K562 (cell line): ENCODE measurements at regions not wholly inside any gene's neighbourhood (a gene's known extent, or its start where the extent isn't known, plus 50 kb on each side); places are given as distances from the start of the nearest gene placed in this dataset.

ENCODE experiments used
- ATAC-seq: fragments of 200-7000 bp; cut with Tn5 transposase; 3 replicates; pipeline ENCODE4 v1.9.1; 2020; ENCODE audit warnings: moderate library complexity
- BruUV-seq: library from RNA; stranded (reverse); fragments of 400-500 nt; replicated peaks from 2 replicates; lab custom pipeline; 2021; lab: Mats Ljungman, UMichigan
- CTCF ChIA-PET: fragments of 300-600 bp; formaldehyde crosslinking; extraction: SDS; loops from one replicate; lab custom pipeline; 2021; ENCODE audit warnings: low intra/inter-chr PET ratio; lab: Yijun Ruan, JAX
- POLR2A ChIA-PET: fragments of 300-600, 350-650 bp; sonication (Branson Sonifier 250); formaldehyde crosslinking; extraction: SDS; loops from one replicate; lab custom pipeline; 2021; ENCODE audit warnings: antibody characterized with exemption, inconsistent platforms; lab: Yijun Ruan, JAX
- DNase-seq, 4 experiments: peaks; one replicate each; pipeline versions ENCODE4 v3.0.0 to v3.0.0-alpha.2; 2011 to 2018; ENCODE audit warnings: low spot score in 3 of 4, mixed read lengths in 3 of 4; ENCODE audit errors: extremely low read depth in 1 of 4
- FAIRE-seq: peaks from 2 replicates; lab custom pipeline; 2011; peaks lifted over from hg19 to GRCh38; lab: Jason Lieb, UNC
- H2AFZ ChIP-seq: 2 replicates; pipeline ENCODE4 v1.6.0; 2011; ENCODE audit warnings: low read depth, low read length, control low read depth, inconsistent platforms
- H3K27ac ChIP-seq: fragments of 200-600 bp; 3 replicates; pipeline ENCODE4 v1.8.0; 2011; ENCODE audit warnings: low read depth, mild to moderate bottlenecking, control low read depth, inconsistent platforms, low read length, moderate library complexity, mixed read lengths; ENCODE audit errors: extremely low read depth
- H3K27me3 ChIP-seq, 2 experiments: fragments of 300-600 bp in 1 of 2; 2 replicates in 1 of 2; 3 replicates in 1 of 2; pipeline versions ENCODE4 v1.6.0 to v1.8.0; 2011; ENCODE audit warnings: inconsistent platforms in 2 of 2, low read length in 2 of 2, mild to moderate bottlenecking in 1 of 2, mixed read lengths in 1 of 2, moderate library complexity in 1 of 2; ENCODE audit not compliant: control insufficient read depth in 2 of 2, insufficient read depth in 2 of 2
- H3K36me3 ChIP-seq: fragments of 300-600 bp; 3 replicates; pipeline ENCODE4 v1.8.0; 2011; ENCODE audit warnings: mild to moderate bottlenecking, low read length, inconsistent platforms; ENCODE audit not compliant: control insufficient read depth, insufficient read depth
- H3K4me1 ChIP-seq, 2 experiments: fragments of 200-600 bp in 1 of 2; replicated peaks in 1 of 2; 2 replicates in 1 of 2; 3 replicates in 1 of 2; pipeline versions ENCODE4 v1.5.1 to v1.8.0; 2011; ENCODE audit warnings: inconsistent platforms in 2 of 2, low read length in 2 of 2, mild to moderate bottlenecking in 1 of 2, mixed read lengths in 1 of 2, moderate library complexity in 1 of 2; ENCODE audit not compliant: control insufficient read depth in 2 of 2, insufficient read depth in 2 of 2
- H3K4me2 ChIP-seq: 2 replicates; pipeline ENCODE4 v1.6.1; 2011; ENCODE audit warnings: low read length, control low read depth, inconsistent platforms, mixed read lengths; ENCODE audit not compliant: insufficient read depth
- H3K4me3 ChIP-seq: fragments of 200-600 bp; sonication (generic), shearing (Covaris generic); 2 replicates; pipeline ENCODE4 v1.5.1; 2016; ENCODE audit warnings: control low read depth, inconsistent platforms
- H3K79me2 ChIP-seq: fragments of 200-600 bp; 3 replicates; pipeline ENCODE4 v1.8.0; 2011; ENCODE audit warnings: low read length, inconsistent platforms; ENCODE audit not compliant: control insufficient read depth, insufficient read depth
- H3K9ac ChIP-seq, 2 experiments: 2 replicates each; pipeline versions ENCODE4 v1.6.0 to v1.6.1; 2011; ENCODE audit warnings: low read depth in 2 of 2, low read length in 2 of 2, control low read depth in 1 of 2, inconsistent platforms in 1 of 2, mild to moderate bottlenecking in 1 of 2, mixed read lengths in 1 of 2; ENCODE audit not compliant: insufficient read depth in 1 of 2
- H3K9me1 ChIP-seq: one replicate; pipeline ENCODE4 v1.6.0; 2011; ENCODE audit warnings: inconsistent platforms, mild to moderate bottlenecking, low read length, moderate library complexity; ENCODE audit not compliant: control insufficient read depth, insufficient read depth
- H3K9me3 ChIP-seq: replicated peaks from 2 replicates; pipeline ENCODE4 v1.5.1; 2011; ENCODE audit warnings: low read depth, low read length, inconsistent platforms; ENCODE audit not compliant: control insufficient read depth, insufficient read depth
- H4K20me1 ChIP-seq: replicated peaks from 2 replicates; pipeline ENCODE4 v1.6.1; 2011; ENCODE audit warnings: low read length, inconsistent platforms, mixed read lengths; ENCODE audit not compliant: control insufficient read depth, insufficient read depth
- CREB3L1 ChIP-seq: fragments of 450-650 bp; IDR thresholded peaks from 2 replicates; pipeline ENCODE4 v1.6.1; 2014; ENCODE audit warnings: low read depth, mild to moderate bottlenecking, moderate library complexity, borderline replicate concordance
- HMGN3 ChIP-seq: IDR thresholded peaks from 2 replicates; pipeline ENCODE4 v1.6.1; 2011; ENCODE audit warnings: borderline replicate concordance, low read depth, mild to moderate bottlenecking, mixed read lengths, low read length; ENCODE audit not compliant: insufficient read length; ENCODE audit errors: extremely low read depth
- HOXB6 ChIP-seq: fragments of 250-450 bp; sonication (Bioruptor Pico); IDR thresholded peaks from 2 replicates; pipeline ENCODE4 v1.5.1; 2022; ENCODE audit warnings: mild to moderate bottlenecking, borderline replicate concordance
- MCM3 ChIP-seq: fragments of 450-650 bp; IDR thresholded peaks from 2 replicates; pipeline ENCODE4 v1.6.1; 2016
- SMARCA4 ChIP-seq: fragments of 450-650 bp; IDR thresholded peaks from 2 replicates; pipeline ENCODE4 v1.6.1; 2016
- TCF7 ChIP-seq: sonication (generic); IDR thresholded peaks from 2 replicates; pipeline ENCODE4 v1.6.1; 2016; ENCODE audit warnings: antibody characterized with exemption, borderline replicate concordance
- ZNF41 ChIP-seq: fragments of 250-450 bp; sonication (Bioruptor Pico); conservative IDR thresholded peaks from 2 replicates; pipeline ENCODE4 v1.4.0; 2020; ENCODE audit warnings: mild to moderate bottlenecking
- ZSCAN32 ChIP-seq: fragments of 450-650 bp; formaldehyde crosslinking; IDR thresholded peaks from 2 replicates; pipeline ENCODE4 v1.4.0; 2020; ENCODE audit warnings: mild to moderate bottlenecking, moderate library complexity
- WGBS: fragments of 100-300 bp; shearing (Covaris generic); methylation state at CpG from one replicate; pipeline ENCODE4 v1.1.6; 2016; ENCODE audit warnings: low coverage, mixed read lengths; ENCODE audit not compliant: insufficient coverage; ENCODE audit errors: missing lambda C conversion rate; 5-methylcytosine and 5-hydroxymethylcytosine counted together
- in situ Hi-C: fragments of 300-500 bp; cut with MboI; formaldehyde crosslinking; loops from 4 replicates; pipeline ENCODE4 v1.15.0; 2018; ENCODE audit warnings: inconsistent platforms, mixed read lengths
- intact Hi-C: fragments of 100-400 bp; cut with micrococcal nuclease; formaldehyde crosslinking; loops from 2 replicates; pipeline ENCODE4 v1.14.2; 2022
- TF ChIP-seq, protein P1 (sequence below): fragments of 250-450 bp; sonication (Bioruptor Pico); IDR thresholded peaks from 2 replicates; pipeline ENCODE4 v1.8.0; 2022; ENCODE audit warnings: moderate library complexity, mild to moderate bottlenecking, inconsistent platforms

GRCh38 chrX:42946544-42947194 lies 168.7 kb upstream of the PPP1R2C start:
- BruUV-seq = no TSS peak

More at GRCh38 chrX:42946544-42947194, 168.7 kb upstream of the PPP1R2C start:
- no peak for TF ChIP-seq TCF7
- no peak for TF ChIP-seq CREB3L1
- no peak for TF ChIP-seq HMGN3
- TF ChIP-seq ZNF41 (CRISPR knock-in tag) = no peak
- TF ChIP-seq, protein P1, sequence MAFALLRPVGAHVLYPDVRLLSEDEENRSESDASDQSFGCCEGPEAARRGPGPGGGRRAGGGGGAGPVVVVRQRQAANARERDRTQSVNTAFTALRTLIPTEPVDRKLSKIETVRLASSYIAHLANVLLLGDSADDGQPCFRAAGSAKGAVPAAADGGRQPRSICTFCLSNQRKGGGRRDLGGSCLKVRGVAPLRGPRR = no peak
- TF ChIP-seq HOXB6 = no peak
- TF ChIP-seq SMARCA4 = no peak
- no peak for TF ChIP-seq ZSCAN32 (CRISPR knock-in tag)
- TF ChIP-seq MCM3 = no peak
- H3K9ac ChIP-seq = no peak overlapping the region
- H3K27me3 ChIP-seq = no peaks in the 10 kb centered on the region
- H3K4me2 ChIP-seq = no peak overlapping the region
- no peaks in the 10 kb centered on the region for H3K4me1 ChIP-seq
- intact Hi-C loops = no loop called here
- ChIA-PET POLR2A (no interaction called here), CTCF (no interaction called here)
- no peak for DNase-seq
- no peak for FAIRE-seq
- H3K9me1 ChIP-seq = no peaks in the 10 kb centered on the region
- H3K36me3 ChIP-seq = no peaks in the 10 kb centered on the region
- ATAC-seq = no peak
- no peaks in the 10 kb centered on the region for H3K79me2 ChIP-seq
- no peaks in the 10 kb centered on the region for H4K20me1 ChIP-seq
- in situ Hi-C loops = no loop called here
- no peak overlapping the region for H3K27ac ChIP-seq
- H3K4me3 ChIP-seq = no peak overlapping the region
- no peak overlapping the region for H2AFZ ChIP-seq
- H3K9me3 ChIP-seq = no peaks in the 10 kb centered on the region
- WGBS = 0% methylated on average over 6 of the region's 6 CpGs
